ENCODE measurements at regions not wholly inside any gene's neighbourhood (a gene's known extent, or its start where the extent isn't known, plus 50 kb on each side); places are given as distances from the start of the nearest gene placed in this dataset.

DNA sequence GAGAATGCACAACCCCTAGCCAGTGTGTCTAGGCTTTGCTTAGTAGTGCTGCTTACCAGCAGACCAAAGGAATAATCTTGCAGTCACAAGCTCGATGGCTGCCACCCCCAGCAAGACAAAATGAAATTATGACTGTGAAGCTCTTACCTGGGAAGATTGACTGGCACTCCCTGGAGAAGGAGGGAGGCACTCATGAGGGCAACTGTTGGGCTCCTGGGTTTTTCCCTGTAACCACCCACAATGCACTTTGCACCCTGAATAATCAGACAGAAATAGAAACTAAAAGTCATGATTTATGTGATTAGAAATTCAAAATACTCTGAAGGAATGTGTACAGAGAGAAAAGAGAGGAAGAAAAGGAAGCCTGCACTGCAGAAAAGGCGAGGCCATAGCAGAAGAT is 144.3 kb upstream of the DGKB start:
- intact Hi-C loops (cut with micrococcal nuclease) = no loop called here
- ChIA-PET CTCF (no interaction called here), POLR2A (ENCODE audit: unreplicated experiment) (no interaction called here)
- Histone ChIP-seq H3K4me1 (ENCODE audit: insufficient read depth, low read length) (peaks cover 11% of the 10 kb centered on the region; the same call in 1 of the 2 replicates), H3K27ac (ENCODE audit: low read length) (no peak overlapping the region), H3K36me3 (ENCODE audit: low read depth, low read length) (no peaks in the 10 kb centered on the region), H3K9me3 (ENCODE audit: low read length) (no peaks in the 10 kb centered on the region), H2AFZ (ENCODE audit: low read length) (no peak overlapping the region), H3K9ac (ENCODE audit: low read length) (no peak overlapping the region), H3K4me2 (ENCODE audit: low read length) (no peak overlapping the region), H3K4me3 (ENCODE audit: low read length) (no peak overlapping the region), H3K27me3 (ENCODE audit: low read length) (no peaks in the 10 kb centered on the region), H3K79me2 (ENCODE audit: low read length) (no peaks in the 10 kb centered on the region), H4K20me1 (ENCODE audit: low read length) (no peaks in the 10 kb centered on the region), H3F3A (ENCODE audit: low read length, unreplicated experiment) (no peaks in the 10 kb centered on the region), H3K9me2 (replicated peaks; ENCODE audit: low read length) (no peaks in the 10 kb centered on the region)
- BruUV-seq (replicated peaks) = no TSS peak
- DNase-seq (no peak), ATAC-seq (no peak)
- TF ChIP-seq, protein P1, sequence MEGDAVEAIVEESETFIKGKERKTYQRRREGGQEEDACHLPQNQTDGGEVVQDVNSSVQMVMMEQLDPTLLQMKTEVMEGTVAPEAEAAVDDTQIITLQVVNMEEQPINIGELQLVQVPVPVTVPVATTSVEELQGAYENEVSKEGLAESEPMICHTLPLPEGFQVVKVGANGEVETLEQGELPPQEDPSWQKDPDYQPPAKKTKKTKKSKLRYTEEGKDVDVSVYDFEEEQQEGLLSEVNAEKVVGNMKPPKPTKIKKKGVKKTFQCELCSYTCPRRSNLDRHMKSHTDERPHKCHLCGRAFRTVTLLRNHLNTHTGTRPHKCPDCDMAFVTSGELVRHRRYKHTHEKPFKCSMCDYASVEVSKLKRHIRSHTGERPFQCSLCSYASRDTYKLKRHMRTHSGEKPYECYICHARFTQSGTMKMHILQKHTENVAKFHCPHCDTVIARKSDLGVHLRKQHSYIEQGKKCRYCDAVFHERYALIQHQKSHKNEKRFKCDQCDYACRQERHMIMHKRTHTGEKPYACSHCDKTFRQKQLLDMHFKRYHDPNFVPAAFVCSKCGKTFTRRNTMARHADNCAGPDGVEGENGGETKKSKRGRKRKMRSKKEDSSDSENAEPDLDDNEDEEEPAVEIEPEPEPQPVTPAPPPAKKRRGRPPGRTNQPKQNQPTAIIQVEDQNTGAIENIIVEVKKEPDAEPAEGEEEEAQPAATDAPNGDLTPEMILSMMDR (conservative IDR thresholded peaks at IDR 0.05; ENCODE audit: low read depth, low read length) = no peak
- TF ChIP-seq EZH2phosphoT487 (IDR thresholded peaks at IDR 0.05; ENCODE audit: borderline replicate concordance, low read length) = no peak
- no peak for TF ChIP-seq EZH2 (IDR thresholded peaks at IDR 0.05; ENCODE audit: low read length, unreplicated experiment)

DNA sequence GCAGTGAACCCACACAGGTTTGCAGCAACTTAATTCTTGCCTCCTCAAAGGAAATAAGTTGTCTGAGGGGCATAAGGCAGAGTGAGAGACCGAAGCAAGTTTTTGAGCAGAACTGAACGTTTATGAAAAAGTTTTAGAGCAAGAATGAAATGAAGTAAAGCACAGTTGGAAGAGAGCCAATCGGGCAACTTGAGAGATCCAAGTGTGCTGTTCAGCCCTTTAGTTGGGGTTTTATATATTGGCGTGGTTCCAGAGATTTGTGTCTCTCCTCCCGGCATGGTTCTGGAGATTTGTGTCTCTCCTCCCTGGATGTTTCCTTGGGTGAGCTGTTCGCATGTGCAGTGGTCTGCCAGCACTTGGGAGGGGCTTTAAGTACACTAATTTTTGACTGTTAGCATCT is 141.4 kb upstream of the DGKB start:
- DNase-seq = no peak
- intact Hi-C loops (cut with micrococcal nuclease) = no loop called here
- CTCF ChIA-PET = no interaction called here
- no peak for TF ChIP-seq EZH2 (IDR thresholded peaks at IDR 0.05; ENCODE audit: low read length, unreplicated experiment)
- TF ChIP-seq, protein P1 (conservative IDR thresholded peaks at IDR 0.05; ENCODE audit: low read depth, low read length) = no peak
- TF ChIP-seq EZH2phosphoT487 (IDR thresholded peaks at IDR 0.05; ENCODE audit: borderline replicate concordance, low read length) = no peak
- no peaks in the 10 kb centered on the region for H3K9me2 ChIP-seq (replicated peaks; ENCODE audit: low read length)
- H3K9ac ChIP-seq (ENCODE audit: low read length) = no peak overlapping the region
- POLR2A ChIA-PET (ENCODE audit: unreplicated experiment) = no interaction called here
- H3K4me3 ChIP-seq (ENCODE audit: low read length) = no peak overlapping the region
- H3K27ac ChIP-seq (ENCODE audit: low read length) = no peak overlapping the region
- H3K27me3 ChIP-seq (ENCODE audit: low read length) = no peaks in the 10 kb centered on the region
- no peak for ATAC-seq
- BruUV-seq (replicated peaks) = no TSS peak
- no peak overlapping the region for H2AFZ ChIP-seq (ENCODE audit: low read length)
- H3K79me2 ChIP-seq (ENCODE audit: low read length) = no peaks in the 10 kb centered on the region
- no peak overlapping the region for H3K4me2 ChIP-seq (ENCODE audit: low read length)
- H4K20me1 ChIP-seq (ENCODE audit: low read length) = no peaks in the 10 kb centered on the region
- H3K36me3 ChIP-seq (ENCODE audit: low read depth, low read length) = no peaks in the 10 kb centered on the region
- H3K4me1 ChIP-seq (ENCODE audit: insufficient read depth, low read length) = peaks cover 14% of the 10 kb centered on the region; the same call in 1 of the 2 replicates
- H3F3A ChIP-seq (ENCODE audit: low read length, unreplicated experiment) = no peaks in the 10 kb centered on the region
- no peaks in the 10 kb centered on the region for H3K9me3 ChIP-seq (ENCODE audit: low read length)

DNA sequence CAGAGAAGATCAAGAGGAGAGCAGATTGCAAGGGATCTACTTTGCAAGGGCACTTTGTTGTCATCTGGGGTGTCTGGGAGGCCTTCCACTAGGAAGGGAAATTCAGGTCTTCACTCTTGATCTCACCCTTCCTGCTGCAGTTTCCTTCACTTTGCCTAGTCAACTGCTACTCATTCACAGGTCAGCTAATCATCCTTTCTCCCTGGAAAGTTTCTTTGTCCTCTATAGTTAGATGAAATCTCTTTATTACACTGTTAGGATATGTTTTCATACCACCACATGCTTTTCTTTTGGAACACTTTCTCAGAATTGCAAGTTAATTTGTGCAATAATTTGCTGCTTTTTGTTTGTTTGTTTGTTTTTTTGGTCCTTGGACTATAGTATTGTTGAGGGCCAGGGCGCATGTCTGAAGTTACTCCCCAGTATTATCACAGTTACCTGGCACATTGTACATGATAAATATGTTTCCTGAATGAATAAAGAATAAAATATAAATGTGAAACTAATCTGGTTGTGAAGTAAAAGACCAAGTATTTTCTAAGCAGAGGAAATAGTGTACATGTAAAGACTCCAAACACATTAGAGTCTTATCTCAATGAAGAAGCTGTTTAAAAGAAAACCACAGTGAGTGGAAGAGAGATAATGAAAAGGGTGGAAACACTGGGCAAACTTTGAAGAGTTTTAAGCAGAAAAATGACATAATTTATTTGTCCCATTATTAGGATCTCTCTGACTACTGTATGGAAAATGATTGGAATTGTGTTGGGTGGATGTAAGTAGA is 139.9 kb upstream of the DGKB start:
- H3K4me1 ChIP-seq (ENCODE audit: insufficient read depth, low read length) = peaks cover 14% of the 10 kb centered on the region; the same call in 1 of the 2 replicates
- DNase-seq (no peak), ATAC-seq (no peak)
- H3K36me3 ChIP-seq (ENCODE audit: low read depth, low read length) = no peaks in the 10 kb centered on the region
- H3K9ac ChIP-seq (ENCODE audit: low read length) = no peak overlapping the region
- no peaks in the 10 kb centered on the region for H3F3A ChIP-seq (ENCODE audit: low read length, unreplicated experiment)
- H4K20me1 ChIP-seq (ENCODE audit: low read length) = no peaks in the 10 kb centered on the region
- TF ChIP-seq, protein P1 (conservative IDR thresholded peaks at IDR 0.05; ENCODE audit: low read depth, low read length) = no peak
- no peak overlapping the region for H3K4me3 ChIP-seq (ENCODE audit: low read length)
- no TSS peak for BruUV-seq (replicated peaks)
- no peak overlapping the region for H3K4me2 ChIP-seq (ENCODE audit: low read length)
- H3K27me3 ChIP-seq (ENCODE audit: low read length) = no peaks in the 10 kb centered on the region
- CTCF ChIA-PET = no interaction called here
- H3K9me3 ChIP-seq (ENCODE audit: low read length) = no peaks in the 10 kb centered on the region
- H2AFZ ChIP-seq (ENCODE audit: low read length) = no peak overlapping the region
- no peaks in the 10 kb centered on the region for H3K9me2 ChIP-seq (replicated peaks; ENCODE audit: low read length)
- no peak overlapping the region for H3K27ac ChIP-seq (ENCODE audit: low read length)
- H3K79me2 ChIP-seq (ENCODE audit: low read length) = no peaks in the 10 kb centered on the region
- intact Hi-C loops (cut with micrococcal nuclease) = no loop called here
- POLR2A ChIA-PET (ENCODE audit: unreplicated experiment) = no interaction called here
